Fibroblast of lung (primary cell): ENCODE measurements at regions not wholly inside any gene's neighbourhood (a gene's known extent, or its start where the extent isn't known, plus 50 kb on each side); places are given as distances from the start of the nearest gene placed in this dataset.

Source experiments
- DNase-seq, 2 donors: peaks; one replicate each; pipeline versions ENCODE4 v3.0.0 to v3.0.0-alpha.2; 2010; ENCODE audit warnings: low read depth in 2 of 2
- H2AFZ ChIP-seq: 2 replicates; pipeline ENCODE4 v1.5.1; 2012; ENCODE audit warnings: low read length, control low read depth, inconsistent platforms
- H3K27ac ChIP-seq: 2 replicates; pipeline ENCODE4 v1.5.1; 2011; ENCODE audit warnings: low read length, control low read depth; ENCODE audit not compliant: insufficient read depth
- H3K27me3 ChIP-seq: 2 replicates; pipeline ENCODE4 v1.5.1; 2011; ENCODE audit warnings: mild to moderate bottlenecking, low read length; ENCODE audit not compliant: control insufficient read depth, insufficient read depth
- H3K36me3 ChIP-seq: 2 replicates; pipeline ENCODE4 v1.5.1; 2011; ENCODE audit warnings: low read length; ENCODE audit not compliant: control insufficient read depth, insufficient read depth
- H3K4me1 ChIP-seq: 2 replicates; pipeline ENCODE4 v1.5.1; 2011; ENCODE audit warnings: low read length; ENCODE audit not compliant: control insufficient read depth, insufficient read depth; ENCODE audit errors: extremely low read depth
- H3K4me2 ChIP-seq: 2 replicates; pipeline ENCODE4 v1.5.1; 2011; ENCODE audit warnings: low read length, control low read depth; ENCODE audit not compliant: insufficient read depth; ENCODE audit errors: extremely low read depth
- H3K4me3 ChIP-seq, 4 experiments: fragments of 200-600 bp in 1 of 4; sonication (generic) in 1 of 4; replicated peaks in 1 of 4; 2 replicates each; pipeline ENCODE4 v1.5.1; 2011 to 2016; ENCODE audit warnings: low read length in 4 of 4, low read depth in 3 of 4, mild to moderate bottlenecking in 3 of 4, control low read depth in 2 of 4, inconsistent platforms in 1 of 4, mixed read lengths in 1 of 4; ENCODE audit not compliant: insufficient read depth in 1 of 4; ENCODE audit errors: control extremely low read depth in 1 of 4
- H3K79me2 ChIP-seq: 2 replicates; pipeline ENCODE4 v1.5.1; 2012; ENCODE audit warnings: mild to moderate bottlenecking, low read length, inconsistent platforms; ENCODE audit not compliant: control insufficient read depth, insufficient read depth
- H3K9ac ChIP-seq: 2 replicates; pipeline ENCODE4 v1.5.1; 2011; ENCODE audit warnings: mild to moderate bottlenecking, low read length, control low read depth; ENCODE audit not compliant: insufficient read depth
- H3K9me3 ChIP-seq: 2 replicates; pipeline ENCODE4 v1.5.1; 2012; ENCODE audit warnings: low read depth, low read length; ENCODE audit not compliant: control insufficient read depth, insufficient read depth
- H4K20me1 ChIP-seq: 2 replicates; pipeline ENCODE4 v1.5.1; 2011; ENCODE audit warnings: low read length; ENCODE audit not compliant: control insufficient read depth, insufficient read depth; ENCODE audit errors: extremely low read depth
- EZH2 ChIP-seq: IDR thresholded peaks from 2 replicates; pipeline ENCODE4 v1.5.1; 2012; ENCODE audit warnings: low read length, control low read depth, mild to moderate bottlenecking; ENCODE audit errors: missing control alignments
- TF ChIP-seq, protein P1 (sequence below), 2 donors: IDR thresholded peaks in 1 of 2; conservative IDR thresholded peaks in 1 of 2; 1 replicate in 1 of 2; 2 replicates in 1 of 2; pipeline ENCODE4 v1.5.1; 2011 to 2012; ENCODE audit warnings: low read length in 2 of 2, control low read depth in 1 of 2, inconsistent platforms in 1 of 2, low read depth in 1 of 2, mild to moderate bottlenecking in 1 of 2

DNA sequence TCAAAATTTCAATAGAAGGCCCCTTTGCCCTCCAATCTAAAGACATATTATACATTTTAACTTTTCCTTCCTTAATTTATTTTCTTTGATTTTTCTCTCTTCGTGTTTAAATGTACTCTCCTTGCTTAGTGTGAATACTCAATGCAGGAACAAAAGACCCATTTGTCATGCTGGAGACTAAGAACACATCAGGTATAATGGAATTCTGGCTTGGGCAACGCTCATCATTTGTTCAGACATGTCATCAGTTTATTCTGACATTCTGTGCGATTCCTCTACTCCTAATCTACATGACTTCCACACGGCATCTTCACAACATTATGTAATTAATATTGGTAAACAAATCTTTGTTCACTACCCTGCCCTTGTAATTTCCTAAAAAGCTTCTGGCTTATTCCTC lies 136.6 kb upstream of the LRRN1 start:
- Histone ChIP-seq H4K20me1 (no peaks in the 10 kb centered on the region), H3K79me2 (no peaks in the 10 kb centered on the region), H2AFZ (no peak overlapping the region), H3K4me3 (no peak overlapping the region), H3K9me3 (no peaks in the 10 kb centered on the region), H3K9ac (no peak overlapping the region), H3K27ac (no peak overlapping the region), H3K4me2 (no peak overlapping the region), H3K4me1 (no peaks in the 10 kb centered on the region), H3K36me3 (no peaks in the 10 kb centered on the region), H3K27me3 (no peaks in the 10 kb centered on the region)
- TF ChIP-seq, protein P1, sequence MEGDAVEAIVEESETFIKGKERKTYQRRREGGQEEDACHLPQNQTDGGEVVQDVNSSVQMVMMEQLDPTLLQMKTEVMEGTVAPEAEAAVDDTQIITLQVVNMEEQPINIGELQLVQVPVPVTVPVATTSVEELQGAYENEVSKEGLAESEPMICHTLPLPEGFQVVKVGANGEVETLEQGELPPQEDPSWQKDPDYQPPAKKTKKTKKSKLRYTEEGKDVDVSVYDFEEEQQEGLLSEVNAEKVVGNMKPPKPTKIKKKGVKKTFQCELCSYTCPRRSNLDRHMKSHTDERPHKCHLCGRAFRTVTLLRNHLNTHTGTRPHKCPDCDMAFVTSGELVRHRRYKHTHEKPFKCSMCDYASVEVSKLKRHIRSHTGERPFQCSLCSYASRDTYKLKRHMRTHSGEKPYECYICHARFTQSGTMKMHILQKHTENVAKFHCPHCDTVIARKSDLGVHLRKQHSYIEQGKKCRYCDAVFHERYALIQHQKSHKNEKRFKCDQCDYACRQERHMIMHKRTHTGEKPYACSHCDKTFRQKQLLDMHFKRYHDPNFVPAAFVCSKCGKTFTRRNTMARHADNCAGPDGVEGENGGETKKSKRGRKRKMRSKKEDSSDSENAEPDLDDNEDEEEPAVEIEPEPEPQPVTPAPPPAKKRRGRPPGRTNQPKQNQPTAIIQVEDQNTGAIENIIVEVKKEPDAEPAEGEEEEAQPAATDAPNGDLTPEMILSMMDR (conservative IDR thresholded peaks at IDR 0.05 in 1 of 2, IDR thresholded peaks at IDR 0.05 in 1 of 2; ENCODE audit: low read depth in 1 of 2, low read length in 2 of 2) = no peak
- no peak for TF ChIP-seq EZH2
- peak in 1 of 2 donors; percentile 11 for DNase-seq

- no peaks in the 10 kb centered on the region for H3K79me2 ChIP-seq
- DNase-seq = no peak
- H3K9me3 ChIP-seq = no peaks in the 10 kb centered on the region
Observed at GRCh38 chr3:3654916-3655315, 144.3 kb upstream of the LRRN1 start.

GRCh38 chr3:3648988-3649679 lies 150.1 kb upstream of the LRRN1 start:
- TF ChIP-seq, protein P1 (conservative IDR thresholded peaks at IDR 0.05 in 1 of 2, IDR thresholded peaks at IDR 0.05 in 1 of 2; ENCODE audit: low read depth in 1 of 2, low read length in 2 of 2) = no peak
- TF ChIP-seq EZH2 = no peak
- no peaks in the 10 kb centered on the region for H3K27me3 ChIP-seq
- DNase-seq = peak in 1 of 2 donors; percentile 12

More at GRCh38 chr3:3654916-3655315, 144.3 kb upstream of the LRRN1 start:
- no peaks in the 10 kb centered on the region for H4K20me1 ChIP-seq
- no peak overlapping the region for H3K4me2 ChIP-seq
- H3K27me3 ChIP-seq = no peaks in the 10 kb centered on the region
- no peaks in the 10 kb centered on the region for H3K4me1 ChIP-seq
- no peaks in the 10 kb centered on the region for H3K36me3 ChIP-seq
- no peak overlapping the region for H3K9ac ChIP-seq
- no peak overlapping the region for H3K27ac ChIP-seq
- no peak overlapping the region for H2AFZ ChIP-seq
- TF ChIP-seq EZH2 = no peak
- TF ChIP-seq, protein P1 (conservative IDR thresholded peaks at IDR 0.05 in 1 of 2, IDR thresholded peaks at IDR 0.05 in 1 of 2; ENCODE audit: low read depth in 1 of 2, low read length in 2 of 2) = no peak
- no peak overlapping the region for H3K4me3 ChIP-seq

More at GRCh38 chr3:3648988-3649679, 150.1 kb upstream of the LRRN1 start:
- H4K20me1 ChIP-seq = no peaks in the 10 kb centered on the region
- no peak overlapping the region for H2AFZ ChIP-seq
- H3K4me1 ChIP-seq = no peaks in the 10 kb centered on the region
- no peak overlapping the region for H3K27ac ChIP-seq
- H3K9me3 ChIP-seq = no peaks in the 10 kb centered on the region
- H3K79me2 ChIP-seq = no peaks in the 10 kb centered on the region
- H3K4me2 ChIP-seq = no peak overlapping the region
- H3K4me3 ChIP-seq = no peak overlapping the region
- H3K9ac ChIP-seq = no peak overlapping the region
- no peaks in the 10 kb centered on the region for H3K36me3 ChIP-seq
